Liver (tissue), 8 donors: ENCODE measurements at regions not wholly inside any gene's neighbourhood (a gene's known extent, or its start where the extent isn't known, plus 50 kb on each side); places are given as distances from the start of the nearest gene placed in this dataset.

Experiments
- DNase-seq: peaks from one replicate; pipeline ENCODE4 v3.0.0-alpha.2; 2017; ENCODE audit warnings: low spot score
- H3K27ac ChIP-seq, 2 donors: one replicate each; pipeline ENCODE4 v1.7.0; 2013; ENCODE audit warnings: inconsistent platforms in 2 of 2, low read length in 2 of 2, control low read depth in 1 of 2, low read depth in 1 of 2, mild to moderate bottlenecking in 1 of 2
- H3K27me3 ChIP-seq, 4 donors: one replicate each; pipeline versions ENCODE4 v1.6.1 to v1.7.0; 2013; ENCODE audit warnings: low read length in 3 of 4, inconsistent platforms in 1 of 4, mild to moderate bottlenecking in 1 of 4, moderate library complexity in 1 of 4; ENCODE audit not compliant: control insufficient read depth in 4 of 4, insufficient read depth in 4 of 4
- H3K36me3 ChIP-seq, 4 donors: one replicate each; pipeline versions ENCODE4 v1.6.1 to v1.7.0; 2013; ENCODE audit warnings: low read length in 3 of 4, mild to moderate bottlenecking in 3 of 4, low read depth in 1 of 4, moderate library complexity in 1 of 4; ENCODE audit not compliant: control insufficient read depth in 4 of 4, insufficient read depth in 3 of 4
- H3K4me1 ChIP-seq, 4 donors: one replicate each; pipeline versions ENCODE4 v1.6.1 to v1.7.0; 2013; ENCODE audit warnings: low read length in 3 of 4, mild to moderate bottlenecking in 3 of 4, moderate library complexity in 1 of 4; ENCODE audit not compliant: control insufficient read depth in 4 of 4, insufficient read depth in 4 of 4
- H3K4me3 ChIP-seq, 3 donors: one replicate each; pipeline versions ENCODE4 v1.6.1 to v1.7.0; 2013; ENCODE audit warnings: low read length in 3 of 3, control low read depth in 1 of 3, low read depth in 1 of 3, mild to moderate bottlenecking in 1 of 3
- H3K9ac ChIP-seq, 2 donors: one replicate each; pipeline ENCODE4 v1.7.0; 2013; ENCODE audit warnings: low read length in 2 of 2, mild to moderate bottlenecking in 2 of 2, moderate library complexity in 2 of 2, control low read depth in 1 of 2, low read depth in 1 of 2
- H3K9me3 ChIP-seq, 4 donors: one replicate each; pipeline versions ENCODE4 v1.6.1 to v1.7.0; 2013; ENCODE audit warnings: low read length in 3 of 4; ENCODE audit not compliant: control insufficient read depth in 4 of 4
- CTCF ChIP-seq: fragments of 150-350 bp; IDR thresholded peaks from 2 replicates; pipeline ENCODE4 v1.5.1; 2017; ENCODE audit warnings: improper control_type of control experiment, low read depth, low read length; ENCODE audit not compliant: missing input control
- EGR1 ChIP-seq, 2 donors: IDR thresholded peaks; 2 replicates each; pipeline ENCODE4 v1.6.1; 2016 to 2018; ENCODE audit warnings: antibody characterized with exemption in 2 of 2, low read depth in 2 of 2
- FOXA2 ChIP-seq: IDR thresholded peaks from 2 replicates; pipeline ENCODE4 v1.6.1; 2016; ENCODE audit warnings: antibody characterized with exemption
- GABPA ChIP-seq, 2 donors: IDR thresholded peaks in 1 of 2; conservative IDR thresholded peaks in 1 of 2; 2 replicates each; pipeline ENCODE4 v1.6.1; 2016; ENCODE audit warnings: antibody characterized with exemption in 2 of 2, mild to moderate bottlenecking in 1 of 2, moderate library complexity in 1 of 2
- HNF4A ChIP-seq, 2 donors: conservative IDR thresholded peaks; 2 replicates each; pipeline ENCODE4 v1.6.1; 2016; ENCODE audit warnings: antibody characterized with exemption in 2 of 2, mild to moderate bottlenecking in 2 of 2
- HNF4G ChIP-seq: IDR thresholded peaks from 2 replicates; pipeline ENCODE4 v1.6.1; 2016; ENCODE audit warnings: antibody characterized with exemption
- JUND ChIP-seq, 2 donors: IDR thresholded peaks; 2 replicates each; pipeline ENCODE4 v1.6.1; 2016; ENCODE audit warnings: antibody characterized with exemption in 2 of 2
- NR2F2 ChIP-seq: IDR thresholded peaks from 2 replicates; pipeline ENCODE4 v1.6.1; 2016; ENCODE audit warnings: antibody characterized with exemption
- RAD21 ChIP-seq, 2 donors: IDR thresholded peaks; 2 replicates each; pipeline ENCODE4 v1.6.1; 2016; ENCODE audit warnings: antibody characterized with exemption in 2 of 2, mild to moderate bottlenecking in 2 of 2
- REST ChIP-seq: IDR thresholded peaks from 2 replicates; pipeline ENCODE4 v1.6.1; 2016; ENCODE audit warnings: antibody characterized with exemption, mild to moderate bottlenecking
- RXRA ChIP-seq, 2 donors: IDR thresholded peaks; 2 replicates each; pipeline ENCODE4 v1.6.1; 2017 to 2018; ENCODE audit warnings: antibody characterized with exemption in 2 of 2, mild to moderate bottlenecking in 1 of 2
- SP1 ChIP-seq: IDR thresholded peaks from 2 replicates; pipeline ENCODE4 v1.6.1; 2018; ENCODE audit warnings: antibody characterized with exemption, mild to moderate bottlenecking
- TAF1 ChIP-seq: conservative IDR thresholded peaks from 2 replicates; pipeline ENCODE4 v1.6.1; 2016; ENCODE audit warnings: antibody characterized with exemption, mild to moderate bottlenecking
- ZBTB33 ChIP-seq: IDR thresholded peaks from 2 replicates; pipeline ENCODE4 v1.6.1; 2016; ENCODE audit warnings: antibody characterized with exemption
- WGBS: extraction: QIAGEN DNeasy Blood & Tissue Kit; methylation state at CpG from one replicate; pipeline ENCODE4 v1.1.7; 2013; 5-methylcytosine and 5-hydroxymethylcytosine counted together
- donor health status: healthy.
- donor health status: healthy.
- donor health status: healthy.
- donor health status: healthy.
- donor health status: healthy.

- Histone ChIP-seq H3K9me3 (no peaks in the 10 kb centered on the region), H3K36me3 (no peaks in the 10 kb centered on the region), H3K27me3 (no peaks in the 10 kb centered on the region), H3K9ac (no peak overlapping the region), H3K4me1 (no peaks in the 10 kb centered on the region), H3K27ac (no peak overlapping the region), H3K4me3 (no peak overlapping the region)
- no peak for DNase-seq
- TF ChIP-seq RAD21 (IDR thresholded peaks at IDR 0.05) = no peak
- TF ChIP-seq GABPA (IDR thresholded peaks at IDR 0.05 in 1 of 2, conservative IDR thresholded peaks at IDR 0.05 in 1 of 2) = no peak
- TF ChIP-seq ZBTB33 = no peak
- TF ChIP-seq TAF1 = no peak
- TF ChIP-seq NR2F2 = no peak
- TF ChIP-seq JUND (IDR thresholded peaks at IDR 0.05) = no peak
- no peak for TF ChIP-seq SP1
- no peak for TF ChIP-seq HNF4A (conservative IDR thresholded peaks at IDR 0.05)
- no peak for TF ChIP-seq HNF4G
- TF ChIP-seq REST = no peak
- no peak for TF ChIP-seq CTCF
- TF ChIP-seq EGR1 (IDR thresholded peaks at IDR 0.05; ENCODE audit: low read depth in 2 of 2) = no peak
- no peak for TF ChIP-seq RXRA (IDR thresholded peaks at IDR 0.05)
- TF ChIP-seq FOXA2 = no peak
These were observed 360.6 kb upstream of the FLRT2 start for GRCh38 chr14:85169381-85169780.

- H3K36me3 ChIP-seq = no peaks in the 10 kb centered on the region
- no peaks in the 10 kb centered on the region for H3K9me3 ChIP-seq
- H3K27me3 ChIP-seq = peaks cover 0 to 2% (median 0%) of the 10 kb centered on the region in 4 donors
- 74% methylated on average over 2 of the region's 2 CpGs for WGBS
- no peaks in the 10 kb centered on the region for H3K4me1 ChIP-seq
- no peak overlapping the region for H3K27ac ChIP-seq
- DNase-seq = no peak
- no peak overlapping the region for H3K9ac ChIP-seq
- no peak overlapping the region for H3K4me3 ChIP-seq
- TF ChIP-seq TAF1 (no peak), NR2F2 (no peak)
These were observed 357.7 kb upstream of the FLRT2 start for GRCh38 chr14:85172290-85172689.
